HG02973 (cell line): ENCODE measurements at regions not wholly inside any gene's neighbourhood (a gene's known extent, or its start where the extent isn't known, plus 50 kb on each side); places are given as distances from the start of the nearest gene placed in this dataset.
"Not testable (repeated sequence)": the region's sequence is repeated elsewhere in the genome, so short reads cannot be mapped to it uniquely, and the experiment has no call there.

Experiments used
- ATAC-seq: cut with Tn5 transposase; IDR thresholded peaks from one replicate; pipeline ENCODE4 v1.9.1; 2021; ENCODE audit warnings: moderate library complexity; ENCODE audit not compliant: unreplicated experiment

DNA sequence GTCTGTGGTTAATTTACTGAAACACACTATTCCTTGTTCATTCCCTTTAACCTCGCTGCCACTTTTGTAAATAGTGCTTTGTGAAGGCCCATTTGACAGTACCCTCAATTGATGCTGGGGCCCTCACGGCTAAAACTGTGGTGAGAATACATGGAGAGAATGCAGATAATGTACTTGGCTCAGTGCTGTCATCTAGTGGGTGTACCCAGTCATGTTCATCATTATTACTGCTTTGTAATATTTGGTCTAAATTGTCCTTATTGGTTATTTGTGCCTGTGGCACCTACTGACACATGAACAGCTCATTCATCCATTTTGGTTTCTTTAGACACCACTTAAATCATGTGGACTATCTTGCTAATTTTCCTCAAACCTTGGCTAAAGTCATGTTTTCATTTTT, 543.6 kb downstream of the EDEM1 start:
- ATAC-seq = peak; percentile 68

DNA sequence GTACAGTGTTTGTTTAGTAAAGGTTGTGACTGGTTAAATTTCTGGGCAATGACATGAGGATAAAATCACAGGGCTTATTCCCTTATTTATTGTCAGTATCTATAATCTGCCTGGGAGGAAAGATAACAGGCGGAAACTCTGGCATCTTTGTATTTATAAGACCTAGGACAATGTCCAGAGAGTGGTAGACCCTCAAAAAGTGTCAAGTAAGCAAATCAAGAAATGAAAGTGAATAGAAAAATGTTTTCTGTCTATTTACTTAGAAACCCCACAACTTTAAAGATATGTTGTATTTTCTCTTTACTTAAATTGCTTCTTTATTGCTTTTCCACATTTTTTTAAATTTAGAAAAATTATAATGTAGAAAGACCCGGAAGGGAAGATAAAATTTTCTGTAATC, 544.6 kb downstream of the EDEM1 start:
- no peak for ATAC-seq

DNA sequence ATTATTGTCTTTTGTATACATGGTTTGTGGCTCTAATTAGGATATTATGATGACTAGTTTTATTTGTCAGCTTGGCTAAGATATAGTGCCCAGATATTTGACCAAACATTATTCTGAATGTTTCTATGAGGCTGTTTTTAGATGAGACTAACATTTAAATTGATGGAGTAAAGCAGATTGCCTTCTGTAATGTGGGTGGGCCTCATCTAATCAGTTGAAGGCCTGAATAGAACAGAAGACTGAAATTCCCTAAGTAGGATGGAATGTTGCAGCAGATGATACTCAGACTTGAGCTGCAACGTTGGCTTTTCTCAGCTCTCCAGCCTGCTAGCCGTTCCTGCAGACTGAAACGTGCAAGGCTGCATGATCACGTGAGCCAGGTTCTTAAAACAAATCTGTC, 546.5 kb downstream of the EDEM1 start:
- no peak for ATAC-seq

DNA sequence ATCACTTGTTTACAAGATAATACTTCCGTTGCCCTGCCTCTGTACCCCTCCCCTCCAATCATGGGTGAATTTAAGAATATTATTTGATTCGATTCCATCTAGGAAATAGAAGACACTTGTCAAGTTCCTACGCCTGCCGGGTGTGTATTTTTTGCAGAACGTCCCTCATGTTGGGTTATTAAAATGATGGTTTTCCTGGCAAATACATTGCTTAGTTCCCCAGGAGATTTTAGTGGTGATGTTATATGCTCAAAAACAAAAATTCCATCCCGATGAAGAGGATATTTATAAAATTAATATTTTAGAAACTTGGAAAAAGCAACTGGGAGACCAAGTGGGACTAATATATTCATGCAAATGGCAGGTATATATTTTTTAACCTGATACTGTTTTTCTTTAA, 548.4 kb downstream of the EDEM1 start:
- no peak for ATAC-seq

DNA sequence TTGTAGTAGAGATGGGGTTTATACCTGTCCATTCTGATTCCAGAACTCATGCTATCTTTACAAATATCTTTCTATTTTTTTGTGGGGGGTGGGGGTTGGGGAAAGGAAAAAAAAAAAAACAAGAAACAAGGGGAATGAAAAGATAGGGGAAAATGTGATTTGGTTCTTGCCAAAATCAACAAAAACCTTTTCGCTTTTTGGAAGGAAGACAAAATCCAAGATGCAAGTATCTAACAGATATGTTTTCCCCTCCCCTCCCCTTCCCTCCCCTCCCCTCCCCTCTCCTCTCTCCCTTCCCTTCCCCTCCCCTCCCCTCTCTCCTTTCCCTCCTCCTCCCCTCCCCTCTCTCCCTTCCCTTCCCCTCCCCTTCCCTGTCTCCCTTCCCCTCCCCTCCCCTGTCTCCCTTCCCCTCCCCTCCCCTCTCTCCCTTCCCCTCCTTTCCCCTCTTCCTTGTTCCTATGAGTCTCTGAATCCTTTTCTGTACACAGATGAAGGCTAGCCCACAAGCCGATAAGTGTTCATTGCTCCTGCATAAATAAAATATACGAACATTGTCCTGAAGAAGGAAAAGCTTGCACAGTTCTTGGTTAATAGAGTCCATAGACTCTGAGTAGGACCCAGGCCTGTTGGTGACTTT, 551.9 kb downstream of the EDEM1 start:
- ATAC-seq = no peak

DNA sequence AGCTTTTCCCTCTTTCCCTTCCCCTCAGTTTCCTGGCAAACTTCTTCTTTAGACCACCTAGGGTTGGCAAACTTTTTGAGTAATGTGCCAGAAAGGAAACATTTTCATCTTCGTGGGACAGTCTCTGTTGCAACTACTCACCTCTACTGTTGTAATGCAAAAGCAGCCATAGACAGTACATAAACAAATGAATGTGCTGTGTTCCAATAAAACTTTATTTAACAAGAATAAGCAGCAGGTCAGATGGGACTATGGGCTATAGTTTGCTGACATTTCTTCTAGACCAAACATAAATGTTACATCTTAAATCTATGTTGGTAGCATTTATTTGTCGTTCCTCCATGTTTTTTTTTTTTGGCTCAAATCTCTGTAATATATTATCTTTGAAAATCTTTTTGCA, 552.4 kb downstream of the EDEM1 start:
- no peak for ATAC-seq

DNA sequence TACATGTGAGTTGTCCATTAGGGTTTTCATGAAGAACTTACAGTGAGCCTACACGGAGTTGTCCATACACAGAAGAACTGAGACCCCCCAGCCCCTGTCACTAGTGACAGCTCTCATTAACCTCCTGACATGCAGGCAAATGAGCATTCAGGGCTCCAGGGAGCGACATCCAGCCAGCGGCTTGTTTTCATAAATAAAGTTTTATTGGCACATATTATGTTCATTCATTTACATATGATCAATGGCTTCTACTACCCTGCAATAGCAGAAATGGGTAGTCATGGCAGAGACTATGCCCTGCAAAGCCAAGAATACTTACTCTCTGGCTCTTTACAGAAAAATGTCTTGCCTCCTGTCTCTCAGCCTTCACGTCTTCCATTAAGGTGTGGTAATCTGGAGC, 553.5 kb downstream of the EDEM1 start:
- ATAC-seq = no peak

DNA sequence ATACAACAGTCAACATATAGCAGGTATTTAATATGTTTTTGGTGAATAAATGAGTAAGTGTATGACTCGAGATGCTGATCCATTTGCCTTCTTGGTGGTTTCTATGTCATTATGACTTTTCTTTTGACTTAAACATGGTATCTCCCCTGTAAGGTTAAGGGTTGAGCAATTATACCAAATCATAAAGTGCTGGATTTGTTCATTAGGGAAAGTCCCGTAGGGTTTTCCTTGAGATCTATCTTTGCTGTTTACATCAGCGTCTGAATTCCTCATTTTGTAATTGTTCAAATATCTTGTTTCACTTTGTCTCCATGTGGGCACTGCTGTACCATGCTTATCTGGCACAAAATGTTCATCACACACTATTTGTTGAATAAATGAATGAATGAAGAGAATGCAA, 562.6 kb downstream of the EDEM1 start:
- ATAC-seq = no peak

DNA sequence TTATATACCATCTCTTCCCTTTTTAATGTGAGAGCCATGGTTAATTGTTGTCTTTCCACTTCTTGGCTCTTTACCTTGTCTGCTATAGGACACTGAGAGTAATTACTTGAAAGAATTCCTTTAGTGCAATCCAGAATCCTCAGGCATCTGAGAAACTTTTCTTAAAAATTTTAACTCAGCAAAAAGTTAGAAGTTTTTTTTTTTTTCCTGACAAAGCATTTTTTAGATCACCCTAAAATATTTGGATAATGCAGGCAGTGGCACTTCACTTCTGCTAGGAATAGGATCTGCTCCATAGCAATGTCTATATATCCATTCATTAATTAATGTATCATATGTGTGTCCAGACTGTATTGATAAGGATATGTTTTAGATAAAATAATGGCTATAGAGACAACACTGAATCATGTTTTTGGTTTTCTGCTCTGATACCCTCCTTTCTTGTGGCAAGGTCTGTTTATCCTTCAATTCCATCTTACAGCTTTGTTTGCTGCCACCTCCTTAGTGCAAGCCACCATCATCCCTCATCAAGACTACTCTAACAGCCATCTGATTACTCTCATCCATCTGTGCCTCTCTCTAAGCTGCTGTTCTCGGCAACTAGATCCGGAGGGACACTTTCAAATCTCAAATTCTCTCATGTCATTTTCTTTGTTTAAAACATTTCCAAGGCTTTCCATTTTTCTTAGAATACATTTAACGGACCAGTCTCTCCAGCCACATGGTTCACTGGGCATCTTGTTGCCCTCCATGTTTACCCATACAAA, 563.5 kb downstream of the EDEM1 start:
- no peak for ATAC-seq

DNA sequence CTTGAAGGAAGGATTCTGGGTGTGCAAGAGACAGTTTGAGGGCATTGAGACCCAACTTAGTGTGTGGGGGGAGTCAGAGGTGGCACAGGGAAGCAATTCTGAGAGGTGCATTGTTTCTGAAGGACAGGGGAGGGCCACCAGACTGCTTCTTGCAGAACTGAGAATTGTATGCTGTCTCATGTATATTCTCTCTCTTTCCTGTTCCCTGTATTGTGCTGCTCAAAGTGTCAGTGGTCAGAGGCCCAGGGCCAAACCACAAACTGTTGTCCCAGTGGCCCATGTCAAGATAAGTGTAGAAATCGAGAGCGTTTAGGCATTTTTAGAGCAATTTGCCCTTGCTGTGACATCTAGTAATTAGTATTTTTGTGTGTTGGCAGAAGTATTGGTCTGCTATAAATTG, 567.1 kb downstream of the EDEM1 start:
- no peak for ATAC-seq

DNA sequence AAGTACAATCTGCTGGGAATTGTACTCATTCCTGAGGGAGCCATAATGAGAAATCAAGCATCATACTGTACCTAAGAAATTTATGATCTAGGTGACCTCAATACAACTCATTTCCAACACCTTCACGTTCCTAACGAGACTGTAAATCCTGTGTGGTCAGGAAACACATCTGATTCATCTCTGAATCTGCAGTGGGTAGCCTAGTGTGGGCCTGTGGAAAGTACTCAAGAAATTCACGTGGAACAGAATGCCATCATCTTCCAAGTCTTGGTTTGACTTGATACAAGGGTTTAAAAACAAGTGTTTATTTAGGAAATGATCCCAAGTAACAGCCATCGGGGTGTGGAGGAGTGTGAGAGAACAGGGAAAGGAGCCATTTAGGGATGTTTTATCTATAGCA, 568.9 kb downstream of the EDEM1 start:
- no peak for ATAC-seq

DNA sequence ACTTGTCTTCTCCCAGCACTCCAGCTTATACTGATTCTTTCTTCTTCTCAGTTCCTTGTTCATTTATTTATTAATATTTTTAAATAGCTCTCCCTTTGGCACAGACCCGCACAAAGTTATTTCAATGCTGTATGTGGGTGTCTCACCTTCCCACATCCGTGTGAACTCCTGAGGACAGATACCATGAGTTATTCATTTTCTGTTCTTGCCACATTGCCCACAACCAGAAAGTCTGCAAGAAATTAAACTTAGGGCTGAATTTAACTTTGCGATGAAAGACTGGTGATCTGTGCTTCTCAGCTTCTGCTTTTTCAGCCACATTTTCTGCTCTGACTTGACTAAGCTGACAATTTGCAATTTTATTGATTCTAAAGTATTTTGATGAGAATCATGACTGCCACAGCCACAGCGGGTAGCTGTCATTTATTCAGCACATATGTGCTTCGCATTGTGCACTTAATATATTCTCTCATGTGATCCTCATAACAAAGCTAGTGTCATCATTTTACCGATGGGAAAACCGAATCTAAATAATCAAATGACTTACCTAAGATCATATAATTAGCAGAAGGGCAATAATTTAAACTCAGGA, 569.8 kb downstream of the EDEM1 start:
- no peak for ATAC-seq

DNA sequence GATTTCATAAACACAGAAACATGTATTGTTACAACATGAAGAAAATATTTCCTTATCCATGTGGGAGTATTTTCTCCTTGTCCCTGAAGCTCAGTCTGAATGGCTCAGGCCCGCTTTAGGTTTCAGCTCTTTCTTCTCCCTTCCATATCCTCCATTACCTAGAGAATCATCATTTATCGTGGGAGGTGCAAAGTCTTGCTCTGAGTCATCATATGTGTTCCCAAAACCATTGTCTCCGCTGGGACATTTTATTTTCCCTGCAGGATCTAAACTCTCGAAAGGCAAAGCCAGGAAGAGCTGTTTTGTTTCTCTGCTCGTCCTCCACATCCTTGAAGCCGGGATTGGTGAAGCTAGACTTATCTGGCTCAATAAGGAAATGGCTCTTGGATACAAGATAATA, 571.2 kb downstream of the EDEM1 start:
- no peak for ATAC-seq

DNA sequence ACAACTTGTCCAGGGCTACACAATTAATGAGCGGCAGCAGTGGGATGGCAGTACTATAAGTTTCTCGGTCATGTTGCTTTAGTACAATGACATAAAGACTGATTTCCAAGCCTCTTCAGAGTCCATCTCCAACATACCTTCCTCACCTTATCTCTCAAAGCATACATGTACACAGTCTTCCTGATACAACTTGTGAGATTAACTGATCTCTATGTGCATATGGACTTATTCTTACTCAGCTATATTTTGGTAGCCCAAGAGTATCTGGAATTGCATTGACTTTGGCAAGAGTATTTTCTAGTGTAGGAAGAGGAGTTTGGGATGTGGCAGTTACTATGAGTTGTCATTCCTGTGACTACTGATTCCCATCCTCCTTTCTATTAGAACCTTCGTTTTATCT, 575.0 kb downstream of the EDEM1 start:
- ATAC-seq = no peak

DNA sequence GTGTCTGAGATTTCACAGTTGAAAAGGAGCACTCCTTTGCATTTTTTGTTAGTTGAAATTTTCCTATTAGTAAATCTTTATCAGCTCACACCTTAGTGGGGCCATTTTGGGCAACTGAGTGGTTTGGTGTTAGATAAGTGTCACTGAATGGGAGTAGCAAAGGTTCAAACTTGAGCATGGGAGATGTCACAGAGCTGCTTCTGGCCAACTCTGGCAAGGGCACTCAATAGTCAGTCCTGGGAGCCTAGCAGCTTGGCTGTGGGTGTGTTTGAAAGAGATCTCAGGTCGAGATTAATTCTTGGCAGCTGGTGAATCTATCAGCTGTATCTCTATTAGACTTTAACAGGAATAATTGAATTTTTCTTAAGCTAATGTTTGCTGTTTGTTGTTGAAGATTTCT, 579.3 kb downstream of the EDEM1 start:
- no peak for ATAC-seq

DNA sequence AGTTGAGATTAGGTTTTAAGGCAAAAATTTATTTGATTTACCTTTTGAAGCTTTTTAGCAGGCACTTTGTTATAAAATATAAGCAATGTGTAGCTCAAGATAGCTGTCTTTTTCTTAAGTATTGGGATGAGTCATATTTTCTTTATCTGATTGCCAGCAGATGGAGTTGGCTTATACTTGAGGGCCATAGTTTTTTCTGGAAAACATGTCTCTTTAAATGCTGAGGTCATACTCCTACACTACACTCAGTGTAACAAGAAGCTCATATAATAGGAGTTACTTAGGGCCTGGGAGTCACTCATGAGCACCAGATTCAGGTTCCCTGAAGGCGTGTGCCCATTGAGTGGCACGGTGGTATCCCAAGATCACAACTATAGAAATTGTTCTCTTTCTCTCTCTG, 579.8 kb downstream of the EDEM1 start:
- ATAC-seq = no peak

DNA sequence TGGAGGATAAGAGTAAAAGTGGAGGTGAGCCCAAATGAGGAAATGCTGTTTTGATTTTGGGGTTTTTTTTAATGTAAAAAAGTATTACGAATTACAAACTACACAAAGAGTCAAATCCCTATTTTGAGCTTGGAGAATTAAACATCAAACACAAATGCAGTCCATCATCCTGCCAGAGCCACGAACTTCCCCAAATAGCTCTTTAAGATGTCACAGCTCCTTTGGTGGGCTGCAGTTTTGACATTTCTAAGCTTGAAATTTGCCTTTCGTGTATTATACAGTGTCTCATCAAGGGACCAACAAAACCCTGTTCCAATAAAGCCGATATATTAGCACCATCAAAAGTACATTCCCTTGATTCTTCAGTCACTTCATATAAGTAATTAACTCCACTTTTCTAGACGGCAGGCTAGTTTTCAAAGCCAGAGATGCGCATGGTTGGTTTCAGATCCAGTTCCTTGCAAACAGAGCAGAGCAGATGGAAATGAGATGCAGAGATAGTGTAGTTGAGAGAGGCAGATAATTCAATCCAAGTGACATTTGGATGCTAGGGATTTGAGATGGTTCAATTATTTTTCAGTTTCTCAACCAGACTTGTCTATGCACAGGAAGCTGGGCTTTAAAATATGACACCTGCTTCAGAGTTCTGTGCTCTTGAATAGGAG, 580.9 kb downstream of the EDEM1 start:
- no peak for ATAC-seq

DNA sequence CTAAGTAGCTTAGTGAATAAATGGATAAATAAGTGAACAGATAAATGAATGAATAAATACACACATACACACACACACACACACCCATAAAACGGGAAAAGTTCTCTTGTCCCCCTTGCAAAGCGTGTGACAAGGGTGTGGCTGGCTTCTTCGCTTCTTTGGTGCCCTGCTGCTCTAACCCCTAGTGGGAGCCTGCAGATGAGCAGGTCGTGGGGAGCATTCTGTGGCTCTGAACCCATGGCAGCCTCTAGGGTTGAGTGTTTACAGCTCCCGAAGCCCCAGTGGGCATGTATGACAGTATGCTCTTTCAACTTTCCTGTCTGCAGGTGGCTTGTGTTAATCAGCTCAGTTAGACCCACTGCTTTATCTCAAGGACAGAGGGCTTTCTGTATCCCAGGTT, 582.3 kb downstream of the EDEM1 start:
- ATAC-seq = no peak

DNA sequence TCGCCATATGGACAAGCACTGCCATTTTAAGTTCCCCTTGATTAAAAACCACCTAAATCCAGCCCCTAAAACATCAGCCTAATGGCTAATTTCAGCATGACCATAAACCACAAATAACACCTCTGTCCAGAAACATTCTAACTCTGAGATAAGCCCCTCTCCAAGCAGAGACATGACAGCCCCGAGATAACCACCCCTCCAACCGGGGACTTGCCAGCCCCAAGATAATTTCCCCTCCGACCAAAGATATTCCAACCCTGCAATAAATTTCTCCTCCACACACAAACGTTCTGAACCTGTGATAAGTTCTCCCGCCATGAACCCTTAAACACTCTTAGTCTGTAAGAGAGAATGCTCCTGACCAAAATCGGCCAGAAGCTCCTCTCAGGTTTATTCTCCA, 586.8 kb downstream of the EDEM1 start:
- no peak for ATAC-seq

DNA sequence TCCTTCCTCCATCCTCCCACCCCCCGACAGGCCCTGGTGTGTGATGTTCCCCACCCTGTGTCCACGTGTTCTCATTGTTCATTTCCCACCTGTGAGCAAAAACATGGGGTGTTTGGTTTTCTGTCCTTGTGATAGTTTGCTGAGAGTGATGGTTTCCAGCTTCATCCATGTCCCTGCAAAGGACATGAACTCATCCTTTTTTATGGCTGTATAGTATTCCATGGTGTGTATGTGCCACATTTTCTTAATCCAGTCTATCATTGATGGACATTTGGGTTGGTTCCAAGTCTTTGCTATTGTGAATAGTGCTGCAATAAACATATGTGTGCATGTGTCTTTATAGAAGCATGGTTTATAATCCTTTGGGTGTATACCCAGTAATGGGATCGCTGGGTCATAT, 587.6 kb downstream of the EDEM1 start:
- not testable (repeated sequence) for ATAC-seq

DNA sequence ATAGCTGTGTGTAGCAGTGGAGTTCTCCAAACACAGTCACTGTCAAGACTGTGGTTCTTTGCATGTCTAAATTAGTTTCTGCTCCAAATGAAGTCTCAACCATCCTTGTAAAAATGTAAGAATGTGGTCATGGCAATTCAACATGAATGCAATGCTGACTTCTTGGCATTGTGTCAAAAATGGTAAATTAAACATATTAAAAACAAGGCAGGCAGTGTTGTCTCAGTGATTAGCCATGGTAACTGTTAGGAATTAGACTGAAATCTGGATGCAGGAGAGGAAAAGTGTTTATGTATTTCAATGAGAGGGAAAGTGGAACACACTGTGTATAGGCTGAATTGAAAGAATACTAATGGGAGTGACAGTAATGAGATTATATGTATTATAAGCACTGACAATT, 597.2 kb downstream of the EDEM1 start:
- no peak for ATAC-seq
